Liver (tissue), 8 donors: ENCODE measurements at regions not wholly inside any gene's neighbourhood (a gene's known extent, or its start where the extent isn't known, plus 50 kb on each side); places are given as distances from the start of the nearest gene placed in this dataset.

ENCODE experiments used
- DNase-seq: peaks from one replicate; pipeline ENCODE4 v3.0.0-alpha.2; 2017; ENCODE audit warnings: low spot score
- H3K27ac ChIP-seq, 2 donors: one replicate each; pipeline ENCODE4 v1.7.0; 2013; ENCODE audit warnings: inconsistent platforms in 2 of 2, low read length in 2 of 2, control low read depth in 1 of 2, low read depth in 1 of 2, mild to moderate bottlenecking in 1 of 2
- H3K27me3 ChIP-seq, 4 donors: one replicate each; pipeline versions ENCODE4 v1.6.1 to v1.7.0; 2013; ENCODE audit warnings: low read length in 3 of 4, inconsistent platforms in 1 of 4, mild to moderate bottlenecking in 1 of 4, moderate library complexity in 1 of 4; ENCODE audit not compliant: control insufficient read depth in 4 of 4, insufficient read depth in 4 of 4
- H3K36me3 ChIP-seq, 4 donors: one replicate each; pipeline versions ENCODE4 v1.6.1 to v1.7.0; 2013; ENCODE audit warnings: low read length in 3 of 4, mild to moderate bottlenecking in 3 of 4, low read depth in 1 of 4, moderate library complexity in 1 of 4; ENCODE audit not compliant: control insufficient read depth in 4 of 4, insufficient read depth in 3 of 4
- H3K4me1 ChIP-seq, 4 donors: one replicate each; pipeline versions ENCODE4 v1.6.1 to v1.7.0; 2013; ENCODE audit warnings: low read length in 3 of 4, mild to moderate bottlenecking in 3 of 4, moderate library complexity in 1 of 4; ENCODE audit not compliant: control insufficient read depth in 4 of 4, insufficient read depth in 4 of 4
- H3K4me3 ChIP-seq, 3 donors: one replicate each; pipeline versions ENCODE4 v1.6.1 to v1.7.0; 2013; ENCODE audit warnings: low read length in 3 of 3, control low read depth in 1 of 3, low read depth in 1 of 3, mild to moderate bottlenecking in 1 of 3
- H3K9ac ChIP-seq, 2 donors: one replicate each; pipeline ENCODE4 v1.7.0; 2013; ENCODE audit warnings: low read length in 2 of 2, mild to moderate bottlenecking in 2 of 2, moderate library complexity in 2 of 2, control low read depth in 1 of 2, low read depth in 1 of 2
- H3K9me3 ChIP-seq, 4 donors: one replicate each; pipeline versions ENCODE4 v1.6.1 to v1.7.0; 2013; ENCODE audit warnings: low read length in 3 of 4; ENCODE audit not compliant: control insufficient read depth in 4 of 4
- ATF3 ChIP-seq: IDR thresholded peaks from 2 replicates; pipeline ENCODE4 v1.6.1; 2016; ENCODE audit warnings: antibody characterized with exemption
- EGR1 ChIP-seq, 2 donors: IDR thresholded peaks; 2 replicates each; pipeline ENCODE4 v1.6.1; 2016 to 2018; ENCODE audit warnings: antibody characterized with exemption in 2 of 2, low read depth in 2 of 2
- FOXA1 ChIP-seq: IDR thresholded peaks from 2 replicates; pipeline ENCODE4 v1.6.1; 2016; ENCODE audit warnings: antibody characterized with exemption
- FOXA2 ChIP-seq: IDR thresholded peaks from 2 replicates; pipeline ENCODE4 v1.6.1; 2016; ENCODE audit warnings: antibody characterized with exemption
- GABPA ChIP-seq, 2 donors: IDR thresholded peaks in 1 of 2; conservative IDR thresholded peaks in 1 of 2; 2 replicates each; pipeline ENCODE4 v1.6.1; 2016; ENCODE audit warnings: antibody characterized with exemption in 2 of 2, mild to moderate bottlenecking in 1 of 2, moderate library complexity in 1 of 2
- HNF4A ChIP-seq, 2 donors: conservative IDR thresholded peaks; 2 replicates each; pipeline ENCODE4 v1.6.1; 2016; ENCODE audit warnings: antibody characterized with exemption in 2 of 2, mild to moderate bottlenecking in 2 of 2
- HNF4G ChIP-seq: IDR thresholded peaks from 2 replicates; pipeline ENCODE4 v1.6.1; 2016; ENCODE audit warnings: antibody characterized with exemption
- JUND ChIP-seq, 2 donors: IDR thresholded peaks; 2 replicates each; pipeline ENCODE4 v1.6.1; 2016; ENCODE audit warnings: antibody characterized with exemption in 2 of 2
- NR2F2 ChIP-seq: IDR thresholded peaks from 2 replicates; pipeline ENCODE4 v1.6.1; 2016; ENCODE audit warnings: antibody characterized with exemption
- RAD21 ChIP-seq, 2 donors: IDR thresholded peaks; 2 replicates each; pipeline ENCODE4 v1.6.1; 2016; ENCODE audit warnings: antibody characterized with exemption in 2 of 2, mild to moderate bottlenecking in 2 of 2
- RXRA ChIP-seq, 2 donors: IDR thresholded peaks; 2 replicates each; pipeline ENCODE4 v1.6.1; 2017 to 2018; ENCODE audit warnings: antibody characterized with exemption in 2 of 2, mild to moderate bottlenecking in 1 of 2
- SP1 ChIP-seq: IDR thresholded peaks from 2 replicates; pipeline ENCODE4 v1.6.1; 2018; ENCODE audit warnings: antibody characterized with exemption, mild to moderate bottlenecking
- TAF1 ChIP-seq: conservative IDR thresholded peaks from 2 replicates; pipeline ENCODE4 v1.6.1; 2016; ENCODE audit warnings: antibody characterized with exemption, mild to moderate bottlenecking
- YY1 ChIP-seq: IDR thresholded peaks from 2 replicates; pipeline ENCODE4 v1.6.1; 2016; ENCODE audit warnings: antibody characterized with exemption, mild to moderate bottlenecking
- ZBTB33 ChIP-seq: IDR thresholded peaks from 2 replicates; pipeline ENCODE4 v1.6.1; 2016; ENCODE audit warnings: antibody characterized with exemption
- WGBS: extraction: QIAGEN DNeasy Blood & Tissue Kit; methylation state at CpG from one replicate; pipeline ENCODE4 v1.1.7; 2013; 5-methylcytosine and 5-hydroxymethylcytosine counted together
- TF ChIP-seq, protein P1 (sequence below): IDR thresholded peaks from 2 replicates; pipeline ENCODE4 v1.6.1; 2016; ENCODE audit warnings: antibody characterized with exemption
- TF ChIP-seq, protein P2 (sequence below): IDR thresholded peaks from 2 replicates; pipeline ENCODE4 v1.6.1; 2016; ENCODE audit warnings: antibody characterized with exemption, mild to moderate bottlenecking
- TF ChIP-seq, protein P3 (sequence below): fragments of 150-350 bp; IDR thresholded peaks from 2 replicates; pipeline ENCODE4 v1.5.1; 2017; ENCODE audit warnings: improper control_type of control experiment, low read depth, low read length; ENCODE audit not compliant: missing input control
- donor health status: healthy.
- donor health status: healthy.
- donor health status: healthy.
- donor health status: healthy.
- donor health status: healthy.

DNA sequence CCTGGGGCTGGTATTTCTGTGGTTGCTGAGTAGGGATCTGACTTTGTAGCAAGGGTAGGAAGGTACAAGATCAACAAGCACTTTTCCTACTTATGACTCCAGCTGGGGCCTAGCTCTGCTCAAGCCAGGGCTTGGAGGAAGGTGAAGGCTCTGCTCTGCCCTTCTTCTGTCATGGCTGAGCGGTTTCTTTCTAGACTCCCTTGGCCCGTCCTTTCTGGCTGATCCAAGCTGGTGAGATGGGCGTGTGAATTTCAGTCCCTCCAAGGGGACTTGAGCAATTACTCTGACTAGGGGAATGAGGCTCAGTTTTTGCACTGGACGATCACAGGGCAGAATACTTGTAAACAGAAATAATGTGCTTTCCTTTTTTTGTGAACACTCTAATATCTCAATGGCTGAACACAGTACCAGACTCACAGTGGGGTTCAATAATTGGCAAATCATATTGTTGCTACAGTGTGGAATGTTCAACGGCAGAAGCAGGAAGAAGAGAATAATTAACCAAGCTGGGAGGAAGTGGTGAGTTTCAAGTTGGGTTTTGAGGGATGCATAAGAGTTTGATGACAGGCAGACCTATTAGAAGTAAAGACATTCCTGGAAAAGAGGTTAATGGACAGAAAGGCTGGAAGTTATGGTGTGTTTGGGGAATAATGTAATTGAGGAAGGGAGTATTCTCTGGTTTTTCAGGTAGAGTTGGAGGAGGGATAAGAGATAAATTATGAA is 507.6 kb downstream of the MIAT start:
- 68% methylated on average over 5 of the region's 5 CpGs for WGBS
- no peak overlapping the region for H3K4me3 ChIP-seq
- no peak for DNase-seq
- peaks cover 0 to 6% (median 1%) of the 10 kb centered on the region in 4 donors for H3K27me3 ChIP-seq
- H3K4me1 ChIP-seq: no peaks in the 10 kb centered on the region
- H3K36me3 ChIP-seq: no peaks in the 10 kb centered on the region
- H3K27ac ChIP-seq: no peak overlapping the region
- TF ChIP-seq, protein P1, sequence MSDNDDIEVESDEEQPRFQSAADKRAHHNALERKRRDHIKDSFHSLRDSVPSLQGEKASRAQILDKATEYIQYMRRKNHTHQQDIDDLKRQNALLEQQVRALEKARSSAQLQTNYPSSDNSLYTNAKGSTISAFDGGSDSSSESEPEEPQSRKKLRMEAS: no peak
- TF ChIP-seq TAF1 (no peak), JUND (IDR thresholded peaks at IDR 0.05) (no peak), HNF4A (conservative IDR thresholded peaks at IDR 0.05) (no peak), ZBTB33 (no peak), YY1 (no peak), EGR1 (IDR thresholded peaks at IDR 0.05; ENCODE audit: low read depth in 2 of 2) (no peak), FOXA1 (no peak), ATF3 (no peak), SP1 (no peak), NR2F2 (no peak), RXRA (IDR thresholded peaks at IDR 0.05) (no peak), GABPA (IDR thresholded peaks at IDR 0.05 in 1 of 2, conservative IDR thresholded peaks at IDR 0.05 in 1 of 2) (no peak), RAD21 (IDR thresholded peaks at IDR 0.05) (no peak), FOXA2 (no peak), HNF4G (no peak)
- TF ChIP-seq, protein P2, sequence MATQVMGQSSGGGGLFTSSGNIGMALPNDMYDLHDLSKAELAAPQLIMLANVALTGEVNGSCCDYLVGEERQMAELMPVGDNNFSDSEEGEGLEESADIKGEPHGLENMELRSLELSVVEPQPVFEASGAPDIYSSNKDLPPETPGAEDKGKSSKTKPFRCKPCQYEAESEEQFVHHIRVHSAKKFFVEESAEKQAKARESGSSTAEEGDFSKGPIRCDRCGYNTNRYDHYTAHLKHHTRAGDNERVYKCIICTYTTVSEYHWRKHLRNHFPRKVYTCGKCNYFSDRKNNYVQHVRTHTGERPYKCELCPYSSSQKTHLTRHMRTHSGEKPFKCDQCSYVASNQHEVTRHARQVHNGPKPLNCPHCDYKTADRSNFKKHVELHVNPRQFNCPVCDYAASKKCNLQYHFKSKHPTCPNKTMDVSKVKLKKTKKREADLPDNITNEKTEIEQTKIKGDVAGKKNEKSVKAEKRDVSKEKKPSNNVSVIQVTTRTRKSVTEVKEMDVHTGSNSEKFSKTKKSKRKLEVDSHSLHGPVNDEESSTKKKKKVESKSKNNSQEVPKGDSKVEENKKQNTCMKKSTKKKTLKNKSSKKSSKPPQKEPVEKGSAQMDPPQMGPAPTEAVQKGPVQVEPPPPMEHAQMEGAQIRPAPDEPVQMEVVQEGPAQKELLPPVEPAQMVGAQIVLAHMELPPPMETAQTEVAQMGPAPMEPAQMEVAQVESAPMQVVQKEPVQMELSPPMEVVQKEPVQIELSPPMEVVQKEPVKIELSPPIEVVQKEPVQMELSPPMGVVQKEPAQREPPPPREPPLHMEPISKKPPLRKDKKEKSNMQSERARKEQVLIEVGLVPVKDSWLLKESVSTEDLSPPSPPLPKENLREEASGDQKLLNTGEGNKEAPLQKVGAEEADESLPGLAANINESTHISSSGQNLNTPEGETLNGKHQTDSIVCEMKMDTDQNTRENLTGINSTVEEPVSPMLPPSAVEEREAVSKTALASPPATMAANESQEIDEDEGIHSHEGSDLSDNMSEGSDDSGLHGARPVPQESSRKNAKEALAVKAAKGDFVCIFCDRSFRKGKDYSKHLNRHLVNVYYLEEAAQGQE: no peak
- TF ChIP-seq, protein P3, sequence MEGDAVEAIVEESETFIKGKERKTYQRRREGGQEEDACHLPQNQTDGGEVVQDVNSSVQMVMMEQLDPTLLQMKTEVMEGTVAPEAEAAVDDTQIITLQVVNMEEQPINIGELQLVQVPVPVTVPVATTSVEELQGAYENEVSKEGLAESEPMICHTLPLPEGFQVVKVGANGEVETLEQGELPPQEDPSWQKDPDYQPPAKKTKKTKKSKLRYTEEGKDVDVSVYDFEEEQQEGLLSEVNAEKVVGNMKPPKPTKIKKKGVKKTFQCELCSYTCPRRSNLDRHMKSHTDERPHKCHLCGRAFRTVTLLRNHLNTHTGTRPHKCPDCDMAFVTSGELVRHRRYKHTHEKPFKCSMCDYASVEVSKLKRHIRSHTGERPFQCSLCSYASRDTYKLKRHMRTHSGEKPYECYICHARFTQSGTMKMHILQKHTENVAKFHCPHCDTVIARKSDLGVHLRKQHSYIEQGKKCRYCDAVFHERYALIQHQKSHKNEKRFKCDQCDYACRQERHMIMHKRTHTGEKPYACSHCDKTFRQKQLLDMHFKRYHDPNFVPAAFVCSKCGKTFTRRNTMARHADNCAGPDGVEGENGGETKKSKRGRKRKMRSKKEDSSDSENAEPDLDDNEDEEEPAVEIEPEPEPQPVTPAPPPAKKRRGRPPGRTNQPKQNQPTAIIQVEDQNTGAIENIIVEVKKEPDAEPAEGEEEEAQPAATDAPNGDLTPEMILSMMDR: no peak
- H3K9ac ChIP-seq: no peak overlapping the region
- H3K9me3 ChIP-seq: no peaks in the 10 kb centered on the region
